SIG-M5 treated with dmso at 0.1 percent for 504 hours (cell line): ENCODE measurements at regions not wholly inside any gene's neighbourhood (a gene's known extent, or its start where the extent isn't known, plus 50 kb on each side); places are given as distances from the start of the nearest gene placed in this dataset.
"Not testable (repeated sequence)": the region's sequence is repeated elsewhere in the genome, so short reads cannot be mapped to it uniquely, and the experiment has no call there.

Source experiments
- DNase-seq: peaks from one replicate; lab custom pipeline; 2025; ENCODE audit not compliant: unreplicated experiment; lab: John Stamatoyannopoulos, UW

DNA sequence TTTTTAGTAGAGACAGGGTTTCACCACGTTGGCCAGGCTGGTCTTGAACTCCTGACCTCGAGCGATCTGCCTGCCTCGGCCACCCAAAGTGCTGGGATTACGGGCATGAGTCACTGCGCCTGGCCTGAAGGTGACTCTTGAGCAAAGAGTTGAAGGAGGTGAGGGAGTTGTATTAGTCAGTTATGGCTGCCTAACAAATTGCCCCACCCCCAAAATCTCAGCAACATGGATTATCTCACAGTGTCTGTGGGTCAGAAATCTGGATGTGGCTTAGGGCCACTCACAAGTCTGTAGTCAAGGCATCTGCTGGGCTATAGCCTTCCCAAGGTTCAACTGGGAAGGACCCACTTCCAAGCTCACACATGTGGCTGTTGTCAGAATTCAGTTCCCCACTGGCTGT, 52.8 kb upstream of the ADGRE5 start:
- DNase-seq, result no peak

DNA sequence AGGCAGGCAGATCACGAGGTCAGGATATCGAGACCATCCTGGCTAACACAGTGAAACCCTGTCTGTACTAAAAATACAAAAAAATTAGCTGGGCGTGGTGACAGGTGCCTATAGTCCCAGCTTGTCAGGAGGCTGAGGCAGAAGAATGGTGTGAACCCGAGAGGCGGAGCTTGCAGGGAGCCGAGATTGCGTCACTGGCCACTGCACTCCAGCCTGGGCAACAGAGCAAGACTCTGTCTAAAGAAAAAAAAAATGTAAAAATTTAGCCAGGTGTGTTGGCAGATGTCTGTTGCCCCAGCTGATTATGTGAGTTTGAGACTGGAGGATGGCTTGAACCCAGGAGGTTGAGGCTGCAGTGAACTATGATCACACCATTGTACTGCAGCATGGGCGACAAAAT, 54.2 kb upstream of the ADGRE5 start:
- DNase-seq, result not testable (repeated sequence)

DNA sequence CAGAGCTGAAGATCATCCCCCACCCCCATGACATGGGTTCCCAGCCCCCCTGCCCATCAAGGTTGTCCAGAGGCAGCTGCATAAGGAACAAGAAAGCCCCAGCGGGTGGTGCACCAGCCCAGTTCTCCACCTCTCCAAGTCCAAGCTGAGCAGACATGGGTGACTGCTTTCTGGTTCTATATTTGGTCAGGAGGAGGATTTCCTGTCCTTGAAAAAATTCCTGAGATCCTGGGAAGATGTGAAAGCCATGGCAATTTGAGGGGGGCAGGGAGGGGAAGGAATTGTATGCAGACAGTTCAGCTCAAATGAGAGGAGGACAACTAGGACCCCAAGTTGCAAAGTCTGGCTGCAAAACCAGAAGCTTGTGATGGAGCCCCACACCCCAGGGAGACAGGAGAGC, 55.4 kb upstream of the ADGRE5 start:
- DNase-seq, result no peak

DNA sequence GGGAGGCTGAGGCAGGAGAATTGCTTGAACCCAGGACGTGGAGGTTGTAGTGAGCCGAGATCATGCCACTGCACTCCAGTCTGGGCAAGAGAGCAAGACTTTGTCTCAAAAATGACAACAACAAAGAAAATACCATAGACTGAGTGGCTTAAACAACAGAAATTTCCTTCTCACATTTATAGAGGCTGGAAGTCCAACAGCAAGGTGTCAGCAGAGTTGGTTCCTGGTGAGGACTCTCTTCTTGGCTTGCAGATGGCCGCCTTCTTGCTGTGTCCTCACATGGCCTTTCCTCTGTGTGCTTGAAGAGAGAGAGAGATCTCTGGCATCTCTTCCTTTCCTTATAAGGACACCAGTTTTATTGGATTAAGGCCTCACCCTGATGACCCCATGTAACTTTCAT, 56.1 kb upstream of the ADGRE5 start:
- DNase-seq, result no peak

DNA sequence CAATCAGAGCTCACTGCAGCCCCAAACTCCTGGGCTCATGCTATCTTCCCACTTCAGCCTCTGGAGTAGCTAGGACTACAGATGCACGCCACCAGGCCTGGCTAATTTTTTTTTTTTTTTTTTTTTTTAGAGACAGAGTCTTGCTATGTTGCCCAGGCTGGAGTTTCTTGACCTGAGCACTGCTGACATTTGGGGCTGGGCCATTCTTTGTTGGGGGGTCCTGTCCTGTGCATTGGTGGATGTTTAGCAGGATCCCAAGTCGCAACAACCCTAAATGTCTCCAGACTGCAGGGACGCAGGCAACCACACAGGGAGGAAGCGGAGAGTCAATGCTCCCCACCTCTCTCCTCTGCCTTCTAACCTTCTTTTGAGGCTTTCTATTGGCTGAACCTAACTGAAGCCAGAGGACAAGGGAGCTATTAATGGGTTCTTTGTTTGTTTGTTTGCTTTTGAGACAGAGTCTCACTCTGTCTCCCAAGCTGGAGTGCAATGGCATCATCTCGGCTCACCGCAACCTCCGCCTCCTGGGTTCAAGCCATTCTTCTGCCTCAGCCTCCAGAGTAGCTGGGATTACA, 58.3 kb upstream of the ADGRE5 start:
- DNase-seq, result no peak

DNA sequence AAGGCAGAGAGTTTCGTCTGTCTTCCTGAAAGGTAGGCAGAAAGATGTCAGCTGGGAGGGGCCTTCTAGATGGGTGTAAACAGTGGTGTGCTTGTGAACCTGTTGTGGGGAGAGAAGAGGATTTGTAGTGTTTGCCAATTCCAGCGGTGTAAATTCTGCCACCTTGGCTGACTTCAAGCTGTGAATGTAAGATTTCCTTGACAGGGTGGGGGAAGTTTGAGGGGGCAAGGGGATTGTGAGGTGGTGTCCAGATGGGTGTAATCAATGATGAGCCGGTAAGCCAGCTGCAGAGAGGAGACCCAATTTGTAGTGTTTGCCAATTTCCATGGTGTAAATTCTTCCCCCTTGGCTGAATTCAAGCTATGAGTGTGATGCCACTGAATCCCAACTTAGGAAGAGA, 61.0 kb upstream of the ADGRE5 start:
- no peak for DNase-seq

DNA sequence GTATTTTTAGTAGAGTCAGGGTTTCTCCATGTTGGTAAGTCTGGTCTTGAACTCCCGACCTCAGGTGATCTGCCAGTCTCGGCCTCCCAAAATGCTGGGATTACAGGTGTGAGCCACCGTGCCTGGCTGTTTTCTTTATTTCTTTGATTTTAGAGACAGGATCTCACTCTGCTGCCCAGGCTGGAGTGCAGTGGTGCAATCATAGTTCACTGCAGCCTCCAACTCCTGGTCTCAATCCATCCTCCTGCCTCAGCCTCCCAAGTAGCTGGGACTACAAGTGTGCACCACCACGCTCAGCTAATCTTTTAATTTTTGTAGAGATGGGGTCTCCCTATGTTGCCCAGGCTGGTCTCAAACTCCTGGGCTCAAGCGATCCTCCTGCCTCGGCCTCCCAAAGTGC, 61.5 kb upstream of the ADGRE5 start:
- DNase-seq, result not testable (repeated sequence)

DNA sequence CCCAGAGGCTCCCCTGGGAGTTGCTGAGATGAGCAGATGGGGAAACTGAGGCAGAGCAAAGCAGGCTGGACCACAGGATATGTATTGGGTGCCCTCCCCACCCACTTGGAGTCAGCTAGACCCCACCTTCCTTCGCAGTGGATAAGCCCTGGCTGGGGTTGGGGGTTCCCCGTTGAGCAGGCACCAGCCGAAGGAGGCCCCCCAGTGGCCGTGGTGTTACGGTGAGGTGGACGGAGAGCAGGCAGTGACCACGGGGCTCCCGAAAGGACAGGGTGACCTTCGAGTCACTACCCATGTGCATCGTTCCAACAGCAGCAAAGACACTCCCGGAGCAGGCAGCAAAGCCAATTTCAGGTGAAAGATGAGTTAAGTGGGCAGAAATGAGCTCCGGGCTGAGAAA, 62.4 kb upstream of the ADGRE5 start:
- DNase-seq, result no peak

DNA sequence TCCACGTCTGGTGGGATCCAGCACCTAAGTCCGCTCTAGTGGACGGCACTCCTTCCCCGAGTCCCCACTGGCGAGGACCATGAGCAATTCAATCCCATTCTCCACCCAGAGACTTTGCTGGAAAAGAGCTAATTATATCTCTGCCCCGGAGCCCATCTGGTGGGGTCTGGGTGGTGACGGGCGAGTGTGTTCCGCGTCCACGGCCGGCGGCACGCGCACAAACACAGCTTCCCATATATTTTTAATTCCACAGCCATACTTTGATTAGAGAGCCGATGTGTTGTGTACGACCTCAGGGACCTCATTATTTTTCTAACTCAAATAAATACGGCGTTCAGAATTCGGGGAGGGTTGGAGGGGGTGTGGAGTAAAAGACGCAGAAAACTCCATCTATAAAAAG, 64.1 kb upstream of the ADGRE5 start:
- DNase-seq, result no peak

DNA sequence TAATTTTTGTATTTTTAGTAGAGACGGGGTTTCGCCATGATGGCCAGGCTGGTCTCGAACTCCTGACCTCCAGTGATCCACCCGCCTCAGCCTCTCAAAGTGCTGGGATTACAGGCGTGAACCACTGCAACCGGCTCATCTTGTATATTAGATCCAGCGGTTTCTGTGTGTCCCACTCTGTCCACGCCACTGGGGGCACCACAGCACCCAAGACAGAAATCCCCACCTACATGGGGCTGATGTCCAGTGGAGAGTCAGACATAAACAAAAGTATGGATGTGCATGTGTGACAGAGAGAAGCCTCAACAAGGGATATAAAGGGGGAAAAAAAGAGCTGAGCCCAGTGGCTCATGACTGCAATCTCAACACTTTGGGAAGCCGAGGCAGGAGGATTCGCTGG, 65.8 kb upstream of the ADGRE5 start:
- DNase-seq, result no peak

DNA sequence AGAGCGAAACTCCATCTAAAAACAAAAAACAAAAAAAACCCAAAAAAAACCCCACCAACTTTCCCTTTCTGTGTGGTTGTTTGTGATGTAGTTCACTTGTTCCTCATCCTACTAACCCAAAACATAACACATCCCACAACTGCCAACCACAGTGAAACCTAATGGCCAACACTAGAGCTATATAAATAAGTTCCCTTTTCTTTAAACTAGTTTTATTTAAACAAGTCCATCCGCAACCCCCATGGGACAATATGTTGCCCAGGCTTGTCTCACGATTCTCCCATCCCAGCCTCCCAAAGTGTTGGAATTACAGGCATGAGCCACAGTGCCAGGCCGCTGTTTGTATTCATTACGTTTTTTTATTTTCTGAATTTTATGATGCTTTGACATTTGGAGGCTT, 71.2 kb upstream of the ADGRE5 start:
- peak; percentile 45 for DNase-seq

DNA sequence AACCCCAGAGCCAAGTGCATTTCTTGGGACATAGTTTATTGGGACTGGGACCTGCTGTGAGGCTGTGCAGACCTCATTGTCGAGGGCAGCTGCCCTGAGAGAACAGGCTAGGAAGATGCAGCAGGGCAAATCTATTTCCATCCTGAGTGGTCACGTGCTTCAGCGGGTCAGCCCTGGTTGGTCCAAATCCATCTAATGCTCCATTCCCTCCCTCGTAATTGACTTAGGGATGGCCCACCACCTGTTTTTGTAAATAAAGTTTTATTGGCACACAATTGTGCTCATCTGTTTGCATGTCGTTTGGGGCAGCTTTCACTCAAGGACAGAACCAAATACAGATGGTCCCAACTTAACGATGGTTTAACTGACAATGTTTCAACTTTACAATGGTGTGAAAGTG, 75.5 kb upstream of the ADGRE5 start:
- no peak for DNase-seq

DNA sequence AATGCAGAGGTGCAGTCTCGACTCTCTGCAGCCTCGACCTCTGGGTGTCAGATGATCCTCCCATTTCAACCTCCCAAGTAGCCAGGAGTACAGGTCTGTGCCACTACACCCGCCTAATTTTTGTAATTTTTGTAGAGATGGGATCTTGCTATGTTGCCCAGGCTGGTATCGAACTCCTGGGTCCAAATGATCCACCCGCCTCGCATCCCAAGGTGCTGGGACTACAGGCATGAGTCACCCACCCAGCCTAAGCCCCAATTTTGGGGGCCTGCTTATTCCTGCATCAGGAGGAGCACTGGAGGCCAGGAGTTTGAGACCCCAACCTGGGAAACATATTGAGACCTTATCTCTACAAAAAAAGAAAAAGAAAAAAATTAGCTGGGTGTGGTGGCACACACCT, 80.1 kb upstream of the ADGRE5 start:
- DNase-seq, result no peak

DNA sequence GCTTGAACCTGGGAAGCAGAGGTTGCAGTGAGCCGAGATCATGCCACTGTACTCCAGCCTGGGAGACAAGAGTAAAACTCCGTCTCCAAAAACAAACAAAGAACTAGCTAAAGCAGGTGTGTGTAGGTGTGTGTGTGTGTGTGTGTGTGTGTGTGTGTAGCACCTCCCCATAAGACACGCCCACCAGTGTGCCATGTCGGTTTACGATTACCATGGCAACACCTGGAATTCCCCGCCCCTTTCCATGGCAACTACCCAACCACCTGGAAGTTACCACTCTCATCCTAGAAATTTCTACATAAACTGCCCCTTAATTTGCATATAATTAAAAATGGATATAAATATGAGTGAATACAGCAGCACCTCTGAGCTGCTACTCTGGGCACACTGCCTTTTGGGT, 80.9 kb upstream of the ADGRE5 start:
- no peak for DNase-seq

DNA sequence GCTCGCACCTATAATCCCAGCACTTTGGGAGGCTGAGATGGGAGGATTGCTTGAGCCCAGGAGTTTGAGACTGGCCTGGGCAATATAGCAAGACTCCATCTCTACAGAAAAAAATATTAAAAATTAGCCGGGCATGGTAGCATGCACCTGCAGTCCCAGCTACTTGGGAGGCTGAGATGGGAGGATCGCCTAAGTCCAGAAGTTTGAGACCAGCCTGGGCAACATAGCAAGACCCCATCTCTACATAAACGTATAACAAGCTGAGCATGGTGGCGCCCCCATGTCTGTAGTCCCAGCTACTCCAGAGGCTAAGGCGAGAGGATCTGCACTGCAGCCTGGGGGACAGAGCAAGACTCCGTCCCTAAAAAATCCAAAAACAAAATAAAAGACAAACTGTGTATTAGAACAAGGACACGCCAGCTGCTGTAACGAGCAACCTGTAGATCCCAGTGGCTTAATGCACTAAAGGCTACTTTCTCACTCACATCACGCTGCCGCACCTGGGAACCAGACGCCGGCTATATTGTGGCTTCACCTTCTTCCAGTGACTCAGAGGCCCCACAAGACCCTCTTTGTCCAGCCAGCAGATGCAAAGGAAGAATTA, 81.9 kb upstream of the ADGRE5 start:
- DNase-seq, result not testable (repeated sequence)

DNA sequence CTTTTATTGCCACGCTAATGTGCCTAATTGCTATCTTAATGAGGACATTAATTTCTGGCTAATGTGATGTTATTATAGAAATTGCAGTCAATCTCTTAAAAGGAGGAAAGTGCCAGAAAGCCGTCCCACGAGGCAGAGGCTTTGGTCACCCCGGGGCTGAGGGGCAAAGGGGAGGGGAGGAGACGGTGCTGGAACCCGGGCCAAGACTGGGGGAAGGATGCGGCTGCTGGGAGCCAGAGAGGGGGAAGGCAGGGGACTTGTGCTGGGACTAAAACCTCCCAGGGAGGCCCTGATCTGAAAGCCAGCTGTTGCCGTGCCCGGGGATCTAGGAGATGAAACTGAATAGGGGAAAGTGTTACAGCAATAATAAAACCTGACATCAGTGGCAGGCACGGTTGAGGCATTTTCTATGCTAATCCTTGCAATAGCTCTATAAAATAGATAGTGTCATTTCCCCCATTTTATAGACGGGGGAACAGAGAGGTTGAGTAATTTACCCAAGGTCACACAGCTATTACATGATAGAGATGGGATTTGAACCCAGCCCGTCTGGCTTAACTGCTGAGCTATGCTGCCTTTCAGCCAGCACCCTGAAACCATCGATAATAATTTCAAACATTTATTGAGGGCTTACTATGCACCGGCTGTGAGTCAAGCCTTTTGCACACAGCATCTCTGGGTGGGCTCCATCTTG, 83.2 kb upstream of the ADGRE5 start:
- not testable (repeated sequence) for DNase-seq

DNA sequence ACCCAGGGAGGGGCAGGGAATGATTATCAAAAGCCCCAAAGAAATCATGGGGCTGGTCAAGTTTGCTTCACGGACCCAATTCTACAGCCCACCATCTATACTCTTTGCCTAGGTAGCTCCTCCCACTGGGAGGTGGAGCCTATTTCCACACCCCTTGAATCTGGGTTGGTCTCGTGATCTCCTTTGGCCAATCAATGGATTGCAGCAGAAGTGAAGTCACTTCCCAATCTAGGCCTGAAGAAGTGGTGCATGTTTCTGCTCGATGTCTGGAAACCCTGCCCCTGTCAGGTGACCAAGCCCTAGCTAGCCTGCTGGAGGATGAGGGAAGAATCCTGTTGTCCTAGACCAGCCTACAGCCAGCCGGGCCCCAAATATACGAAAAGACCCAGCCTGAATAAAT, 86.3 kb upstream of the ADGRE5 start:
- not testable (repeated sequence) for DNase-seq

DNA sequence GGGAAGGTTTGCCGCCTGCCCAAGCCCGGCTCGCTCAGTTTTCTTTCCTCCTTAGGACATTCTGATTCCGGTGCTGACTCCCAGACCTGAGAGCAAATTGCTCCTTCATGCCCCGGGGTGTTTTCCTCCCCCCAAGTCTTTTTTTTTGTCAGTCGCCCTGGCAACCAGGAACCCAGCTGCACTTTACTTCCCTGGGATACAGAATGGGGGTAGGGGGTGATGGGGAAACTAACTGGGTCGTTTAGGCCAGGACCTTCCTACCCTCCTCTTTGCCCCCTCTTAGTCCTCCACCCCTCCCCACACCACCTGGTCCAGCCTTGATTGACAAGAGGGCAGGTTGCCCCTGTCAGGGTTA, 87.5 kb upstream of the ADGRE5 start:
- not testable (repeated sequence) for DNase-seq

DNA sequence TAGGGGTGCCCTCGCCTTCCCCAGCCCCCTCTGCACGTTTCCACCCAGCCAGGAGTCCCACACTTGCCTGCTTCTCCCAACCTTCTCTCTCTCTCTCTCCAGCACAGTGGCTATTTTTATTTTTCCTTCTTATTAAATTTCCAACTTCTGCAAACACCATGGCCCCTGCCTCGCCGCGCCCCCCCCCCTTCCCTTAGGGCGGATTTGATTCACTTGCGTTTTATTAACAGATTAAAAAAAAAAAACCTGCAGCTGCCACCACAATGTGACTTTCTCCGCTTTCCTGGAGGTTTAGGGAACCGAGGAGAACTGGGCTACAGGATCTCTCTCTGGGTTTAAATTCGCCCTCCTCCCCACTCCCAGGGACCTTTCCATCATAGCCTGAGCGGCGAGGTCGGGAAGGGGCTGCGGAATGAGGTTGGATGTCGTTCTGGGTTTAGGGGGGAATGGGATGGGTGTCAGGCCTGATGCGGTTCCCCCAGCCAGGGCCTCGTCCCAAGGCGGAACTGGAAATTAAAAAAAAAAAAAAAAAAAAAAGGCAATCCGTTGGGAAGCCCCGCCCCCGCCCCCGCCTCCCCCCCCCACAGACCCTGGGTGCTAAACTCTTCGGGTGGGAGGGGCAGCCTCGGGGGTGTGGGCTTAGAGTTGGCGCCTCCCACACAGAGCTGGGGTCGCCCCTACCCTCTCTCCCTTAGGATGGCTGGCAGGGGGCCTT, 87.3 kb upstream of the ADGRL1 start:
- not testable (repeated sequence) for DNase-seq

DNA sequence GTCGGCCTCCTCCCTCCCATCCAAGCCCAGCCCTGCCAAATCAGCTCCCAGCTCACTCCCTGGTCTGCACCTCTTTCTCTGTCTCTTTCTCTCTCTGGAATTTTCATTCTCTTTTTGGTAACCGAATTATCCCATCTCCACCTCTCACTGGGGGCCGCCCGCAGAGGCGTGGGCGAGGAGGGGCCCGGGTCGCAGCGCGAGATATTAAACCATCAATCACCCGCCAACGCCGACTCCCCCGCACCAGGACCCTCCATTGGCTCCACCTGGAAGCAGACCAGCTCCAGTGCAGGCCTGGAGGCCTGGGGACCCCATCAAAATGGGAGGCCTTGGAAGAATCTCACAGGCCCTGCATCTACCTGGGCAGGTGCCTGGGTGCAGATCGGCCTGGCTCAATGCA, 83.8 kb upstream of the ADGRL1 start:
- DNase-seq, result not testable (repeated sequence)

DNA sequence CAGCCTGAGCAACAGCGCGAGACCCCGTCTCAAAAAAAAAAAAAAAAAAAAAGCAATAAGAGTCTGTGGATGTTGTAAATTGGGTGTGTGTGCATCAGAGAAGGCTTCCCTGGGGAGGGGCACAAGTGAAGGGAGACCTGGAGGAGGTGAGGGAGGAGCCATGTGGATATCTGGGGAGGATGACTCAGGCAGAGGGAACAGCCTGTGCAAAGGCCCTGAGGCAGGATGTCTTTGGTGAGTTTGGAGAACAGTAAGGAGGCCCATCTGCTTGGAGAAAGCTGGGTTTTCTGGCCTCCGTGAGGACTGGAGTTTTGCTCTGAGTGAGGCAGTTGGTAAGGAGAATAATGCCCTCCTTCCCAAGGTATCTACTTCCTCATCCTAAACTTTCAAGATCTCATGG, 81.9 kb upstream of the ADGRL1 start:
- DNase-seq, result not testable (repeated sequence)

DNA sequence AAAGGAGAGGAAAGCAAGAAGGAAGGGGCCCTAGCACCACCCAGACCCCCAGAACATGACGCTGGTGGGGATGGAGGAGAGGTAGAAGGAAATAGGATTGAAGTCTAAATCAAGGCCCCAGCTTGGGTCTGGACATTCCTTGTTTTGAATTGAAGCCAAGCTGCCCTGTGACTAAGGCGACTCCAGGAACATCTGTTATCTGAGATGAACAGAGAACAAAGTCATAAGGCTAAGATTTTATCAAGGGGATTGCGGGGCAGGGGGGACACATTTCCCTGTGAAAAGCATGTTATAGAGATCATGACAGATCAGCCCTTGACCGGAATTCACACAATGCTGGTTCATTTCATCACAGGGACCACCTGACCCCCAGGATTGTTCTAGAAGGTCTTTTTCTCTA, 80.6 kb upstream of the ADGRL1 start:
- not testable (repeated sequence) for DNase-seq
